IPS-NIHi7 (cell line): ENCODE measurements at regions not wholly inside any gene's neighbourhood (a gene's known extent, or its start where the extent isn't known, plus 50 kb on each side); places are given as distances from the start of the nearest gene placed in this dataset.
"Not testable (repeated sequence)": the region's sequence is repeated elsewhere in the genome, so short reads cannot be mapped to it uniquely, and the experiment has no call there.

ENCODE experiments used
- DNase-seq: peaks from one replicate; pipeline ENCODE4 v3.0.0; 2012; ENCODE audit warnings: mixed read lengths; ENCODE audit errors: extremely low spot score

GRCh38 chr2:84373391-84373790, 85.7 kb downstream of the SUCLG1 start:
- no peak for DNase-seq

GRCh38 chr2:84362541-84362940, 96.5 kb downstream of the SUCLG1 start:
- DNase-seq = no peak

GRCh38 chr2:84338069-84338468, 121.0 kb downstream of the SUCLG1 start:
- no peak for DNase-seq

- no peak for DNase-seq
These were observed 131.3 kb downstream of the SUCLG1 start for GRCh38 chr2:84327645-84328249.

GRCh38 chr2:84326831-84327432, 132.1 kb downstream of the SUCLG1 start:
- DNase-seq = no peak

- no peak for DNase-seq
These were observed 135.2 kb downstream of the SUCLG1 start for GRCh38 chr2:84323890-84324289.

GRCh38 chr2:84320940-84321339, 138.1 kb downstream of the SUCLG1 start:
- DNase-seq = no peak

- DNase-seq = no peak
These were observed 139.5 kb downstream of the SUCLG1 start for GRCh38 chr2:84319581-84319980.

GRCh38 chr2:84317135-84317534, 141.9 kb downstream of the SUCLG1 start:
- no peak for DNase-seq

GRCh38 chr2:84314901-84315330, 144.2 kb downstream of the SUCLG1 start:
- peak; percentile 82 for DNase-seq

- no peak for DNase-seq
These were observed 144.8 kb downstream of the SUCLG1 start for GRCh38 chr2:84314250-84314649.

- DNase-seq = no peak
These were observed 149.8 kb downstream of the SUCLG1 start for GRCh38 chr2:84309281-84309680.

- no peak for DNase-seq
These were observed 152.7 kb downstream of the SUCLG1 start for GRCh38 chr2:84306361-84306760.

GRCh38 chr2:84302513-84303412, 156.3 kb downstream of the SUCLG1 start:
- DNase-seq = peak; percentile 85

- no peak for DNase-seq
These were observed 157.4 kb downstream of the SUCLG1 start for GRCh38 chr2:84301717-84302116.

GRCh38 chr2:84300696-84301029, 158.4 kb downstream of the SUCLG1 start:
- no peak for DNase-seq

- not testable (repeated sequence) for DNase-seq
These were observed 158.9 kb downstream of the SUCLG1 start for GRCh38 chr2:84300001-84300695.

- no peak for DNase-seq
These were observed 159.8 kb downstream of the SUCLG1 start for GRCh38 chr2:84299211-84299775.

GRCh38 chr2:84297155-84297554, 161.9 kb downstream of the SUCLG1 start:
- peak; percentile 54 for DNase-seq

- no peak for DNase-seq
These were observed 165.2 kb downstream of the SUCLG1 start for GRCh38 chr2:84293791-84294380.

- no peak for DNase-seq
These were observed 166.5 kb downstream of the SUCLG1 start for GRCh38 chr2:84292545-84292944.
